HAP-1 (cell line): ENCODE measurements at regions not wholly inside any gene's neighbourhood (a gene's known extent, or its start where the extent isn't known, plus 50 kb on each side); places are given as distances from the start of the nearest gene placed in this dataset.

Experiments
- DNase-seq, 2 experiments: peaks; one replicate each; pipeline ENCODE4 v3.0.0-alpha.2; 2016 to 2020; ENCODE audit warnings: low spot score in 2 of 2
- H3K27me3 ChIP-seq: fragments of 250-450 bp; sonication (Bioruptor Pico); 2 replicates; pipeline ENCODE4 v1.5.1; 2020; ENCODE audit warnings: low read depth, mild to moderate bottlenecking, moderate library complexity
- H3K36me3 ChIP-seq: fragments of 250-450 bp; sonication (Bioruptor Pico); replicated peaks from 2 replicates; pipeline ENCODE4 v1.5.1; 2020; ENCODE audit warnings: mild to moderate bottlenecking
- H3K4me1 ChIP-seq: fragments of 250-450 bp; sonication (Bioruptor Pico); 2 replicates; pipeline ENCODE4 v1.5.1; 2020; ENCODE audit warnings: mild to moderate bottlenecking
- H3K4me3 ChIP-seq: fragments of 250-450 bp; sonication (Bioruptor Pico); 2 replicates; pipeline ENCODE4 v1.5.1; 2020; ENCODE audit warnings: mild to moderate bottlenecking, moderate library complexity
- H3K9me3 ChIP-seq: fragments of 250-450 bp; sonication (Bioruptor Pico); 2 replicates; pipeline ENCODE4 v1.5.1; 2020; ENCODE audit warnings: mild to moderate bottlenecking, moderate library complexity
- in situ Hi-C: fragments of 300-500 bp; cut with MboI; formaldehyde crosslinking; loops from 3 replicates; pipeline ENCODE4 v1.14.3; 2020; ENCODE audit warnings: low sequenced_read_pairs, inconsistent platforms, mixed read lengths

- H3K9me3 ChIP-seq = peaks cover 4% of the 10 kb centered on the region
- peak; percentile 72 to 93 for DNase-seq
- H3K4me1 ChIP-seq = peaks cover 43% of the 10 kb centered on the region
- peak overlapping the region; percentile 4; the same call in 1 of the 2 replicates for H3K4me3 ChIP-seq
- in situ Hi-C loops = no loop called here
- no peaks in the 10 kb centered on the region for H3K27me3 ChIP-seq
- no peaks in the 10 kb centered on the region for H3K36me3 ChIP-seq
Observed at GRCh38 chr10:120978589-120979252, 127.6 kb downstream of the WDR11 start.

- H3K27me3 ChIP-seq = no peaks in the 10 kb centered on the region
- H3K4me3 ChIP-seq = peak overlapping the region; percentile 4; the same call in 1 of the 2 replicates
- peaks cover 43% of the 10 kb centered on the region for H3K4me1 ChIP-seq
- in situ Hi-C loops = no loop called here
- H3K9me3 ChIP-seq = peaks cover 4% of the 10 kb centered on the region
- peak in 1 of 2 experiments; percentile 69 for DNase-seq
- H3K36me3 ChIP-seq = no peaks in the 10 kb centered on the region
Observed at GRCh38 chr10:120979435-120980278, 128.5 kb downstream of the WDR11 start.

DNA sequence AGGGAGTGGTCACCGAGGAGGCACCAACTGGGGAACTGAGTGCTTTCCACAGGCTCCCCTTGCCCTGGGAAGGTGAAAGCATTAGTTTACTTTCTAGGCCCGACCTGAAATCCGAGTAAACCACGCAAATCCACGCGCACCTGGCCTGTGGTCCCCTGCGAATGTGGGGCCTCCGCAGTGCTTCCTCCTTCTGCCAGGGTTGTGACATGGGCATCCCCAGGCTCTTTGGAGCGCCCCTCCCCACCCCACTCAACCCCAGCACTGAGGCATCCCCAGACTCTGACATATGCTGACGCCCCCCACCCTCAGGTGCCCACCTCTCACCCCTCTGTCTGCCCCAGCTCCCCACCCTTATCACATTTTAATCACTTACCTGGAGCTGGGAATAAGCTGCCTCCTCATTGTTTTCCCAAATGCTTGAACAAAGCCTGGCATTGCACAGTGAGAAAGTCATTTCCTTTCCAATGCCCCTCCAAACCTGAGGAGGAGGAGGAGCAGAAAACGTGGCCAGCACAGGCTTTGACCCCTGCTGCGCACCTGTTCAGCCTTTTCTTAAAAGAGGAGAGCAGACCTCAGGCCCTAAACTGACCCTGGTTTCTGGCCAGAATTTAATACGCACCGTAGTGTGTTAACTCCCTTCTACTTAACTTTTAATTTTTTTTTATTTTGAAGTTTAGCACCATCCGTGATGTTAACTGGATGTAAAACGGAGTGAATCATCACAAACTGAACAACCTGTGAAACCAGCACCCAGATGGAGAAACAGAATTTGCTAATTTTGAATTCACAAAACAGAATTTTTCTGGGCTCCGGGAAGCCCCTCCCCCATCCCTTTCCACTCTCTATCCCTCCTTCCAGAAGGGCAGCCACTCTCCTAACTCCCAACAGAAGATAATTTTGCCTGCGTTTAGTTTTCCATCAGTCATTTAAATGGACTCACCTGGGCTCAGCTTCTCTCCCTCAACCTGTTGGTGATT lies 129.4 kb downstream of the WDR11 start:
- Histone ChIP-seq H3K36me3 (no peaks in the 10 kb centered on the region), H3K9me3 (peaks cover 4% of the 10 kb centered on the region), H3K27me3 (no peaks in the 10 kb centered on the region), H3K4me3 (no peak overlapping the region), H3K4me1 (peaks cover 43% of the 10 kb centered on the region)
- DNase-seq = no peak
- in situ Hi-C loops = no loop called here

- no peaks in the 10 kb centered on the region for H3K36me3 ChIP-seq
- no peak overlapping the region for H3K4me3 ChIP-seq
- no peaks in the 10 kb centered on the region for H3K27me3 ChIP-seq
- H3K9me3 ChIP-seq = no peaks in the 10 kb centered on the region
- in situ Hi-C loops = no loop called here
- peaks cover 43% of the 10 kb centered on the region for H3K4me1 ChIP-seq
- peak; percentile 36 to 42 for DNase-seq
Observed at GRCh38 chr10:120981601-120982391, 130.6 kb downstream of the WDR11 start.

DNA sequence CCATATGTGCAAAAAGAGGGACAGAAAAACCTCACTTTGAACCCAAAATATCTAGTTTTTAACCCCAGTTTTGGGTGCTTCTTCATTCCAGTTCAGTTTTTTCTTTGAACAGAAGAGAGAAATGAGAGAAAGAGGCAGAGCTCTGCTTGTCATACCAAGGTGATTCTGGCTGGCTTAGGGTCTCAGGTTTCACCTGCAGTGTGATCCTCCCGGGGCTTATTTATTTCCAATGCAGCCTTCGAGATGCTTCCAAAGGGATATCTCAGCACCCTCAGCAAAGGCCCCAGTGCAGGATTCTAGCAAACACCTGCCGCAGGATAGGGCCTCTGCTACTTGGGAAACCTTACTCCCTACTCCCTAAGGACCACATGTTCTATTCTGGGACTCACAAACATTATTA lies 131.3 kb downstream of the WDR11 start:
- DNase-seq = no peak
- H3K4me3 ChIP-seq = no peak overlapping the region
- H3K36me3 ChIP-seq = no peaks in the 10 kb centered on the region
- H3K4me1 ChIP-seq = peaks cover 41% of the 10 kb centered on the region
- no peaks in the 10 kb centered on the region for H3K9me3 ChIP-seq
- no peaks in the 10 kb centered on the region for H3K27me3 ChIP-seq
- in situ Hi-C loops = no loop called here

DNA sequence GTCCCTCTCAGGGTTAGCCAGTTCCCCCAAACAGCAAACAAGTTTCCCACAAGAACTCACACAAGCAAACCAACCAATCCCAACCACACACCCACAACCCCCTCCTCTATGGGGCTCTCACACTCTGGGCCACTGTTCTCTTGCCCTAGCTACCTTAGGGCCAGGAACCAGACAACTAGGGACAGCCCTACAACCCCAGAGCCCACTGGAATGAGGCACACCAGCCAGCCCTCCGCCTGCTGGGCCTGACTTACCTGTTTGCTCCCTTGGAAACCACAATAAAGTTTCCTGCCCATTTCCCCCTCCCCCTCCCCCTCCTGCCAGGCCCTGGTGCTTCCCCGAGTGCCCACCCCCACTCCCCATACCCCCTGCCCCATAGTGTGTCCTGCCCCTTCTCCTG lies 132.6 kb downstream of the WDR11 start:
- Histone ChIP-seq H3K36me3 (no peaks in the 10 kb centered on the region), H3K27me3 (no peaks in the 10 kb centered on the region), H3K9me3 (no peaks in the 10 kb centered on the region), H3K4me1 (peaks cover 30% of the 10 kb centered on the region), H3K4me3 (no peak overlapping the region)
- DNase-seq = no peak
- in situ Hi-C loops = no loop called here

GRCh38 chr10:120984221-120984620 lies 133.1 kb downstream of the WDR11 start:
- H3K36me3 ChIP-seq = no peaks in the 10 kb centered on the region
- H3K4me1 ChIP-seq = peaks cover 25% of the 10 kb centered on the region
- no peak overlapping the region for H3K4me3 ChIP-seq
- no peaks in the 10 kb centered on the region for H3K27me3 ChIP-seq
- in situ Hi-C loops = no loop called here
- no peak for DNase-seq
- H3K9me3 ChIP-seq = peaks cover 2% of the 10 kb centered on the region

DNA sequence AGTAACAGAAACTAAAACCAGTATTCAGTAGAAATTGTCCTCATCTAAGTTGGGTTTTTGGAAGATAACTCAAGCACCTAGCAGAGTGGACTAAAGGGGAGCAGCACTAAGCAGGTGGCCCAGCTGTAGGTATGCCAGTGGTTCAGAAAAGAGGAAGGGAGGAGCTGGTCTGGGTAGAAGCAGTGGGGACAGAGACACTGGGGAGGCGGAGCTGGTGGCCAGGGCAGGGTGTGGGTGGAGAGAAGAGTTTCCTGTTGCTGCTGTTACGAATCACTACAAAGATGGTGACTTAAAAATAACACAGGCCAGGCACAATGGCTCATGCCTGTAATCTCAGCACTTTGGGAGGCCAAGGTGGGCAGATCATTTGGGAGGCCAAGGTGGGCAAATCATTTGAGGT lies 136.2 kb downstream of the WDR11 start:
- H3K4me1 ChIP-seq = no peaks in the 10 kb centered on the region
- in situ Hi-C loops = no loop called here
- DNase-seq = no peak
- H3K9me3 ChIP-seq = peaks cover 14% of the 10 kb centered on the region
- H3K27me3 ChIP-seq = no peaks in the 10 kb centered on the region
- H3K4me3 ChIP-seq = no peak overlapping the region
- no peaks in the 10 kb centered on the region for H3K36me3 ChIP-seq

GRCh38 chr10:120988751-120989150 lies 137.6 kb downstream of the WDR11 start:
- Histone ChIP-seq H3K4me3 (no peak overlapping the region), H3K27me3 (no peaks in the 10 kb centered on the region), H3K36me3 (no peaks in the 10 kb centered on the region), H3K9me3 (peaks cover 14% of the 10 kb centered on the region), H3K4me1 (0 out of 2 replicates have a peak, but pooled peaks cover 4% of the 10 kb centered on the region)
- no peak for DNase-seq
- in situ Hi-C loops = no loop called here

DNA sequence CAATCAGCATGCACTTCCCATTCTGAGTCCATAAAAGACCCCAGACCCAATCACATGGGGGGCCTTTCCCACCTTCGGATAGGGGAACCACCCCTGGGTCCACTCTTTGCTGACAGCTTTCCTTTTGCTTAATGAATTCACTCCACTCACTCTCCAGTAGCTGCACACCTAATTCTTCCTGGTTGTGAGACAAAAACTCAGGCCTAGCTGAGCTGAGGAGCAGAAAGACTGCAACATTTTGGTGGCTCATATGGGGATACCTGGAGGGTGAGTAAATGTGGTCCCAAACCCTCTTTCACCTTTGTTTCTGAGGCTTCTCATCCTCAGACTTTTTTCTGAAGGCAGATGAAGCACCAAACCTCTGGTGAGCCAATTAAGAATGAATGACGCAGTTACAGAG lies 138.1 kb downstream of the WDR11 start:
- in situ Hi-C loops = no loop called here
- Histone ChIP-seq H3K9me3 (peaks cover 14% of the 10 kb centered on the region), H3K27me3 (no peaks in the 10 kb centered on the region)

GRCh38 chr10:120989996-120990598 lies 138.9 kb downstream of the WDR11 start:
- Histone ChIP-seq H3K36me3 (no peaks in the 10 kb centered on the region), H3K27me3 (no peaks in the 10 kb centered on the region), H3K4me3 (no peak overlapping the region), H3K4me1 (0 out of 2 replicates have a peak, but pooled peaks cover 4% of the 10 kb centered on the region), H3K9me3 (peaks cover 14% of the 10 kb centered on the region)
- no peak for DNase-seq
- in situ Hi-C loops = no loop called here

More for the DNA sequence above, 138.1 kb downstream of the WDR11 start:
- H3K36me3 ChIP-seq = no peaks in the 10 kb centered on the region
- no peak overlapping the region for H3K4me3 ChIP-seq
- 0 out of 2 replicates have a peak, but pooled peaks cover 4% of the 10 kb centered on the region for H3K4me1 ChIP-seq
- no peak for DNase-seq

DNA sequence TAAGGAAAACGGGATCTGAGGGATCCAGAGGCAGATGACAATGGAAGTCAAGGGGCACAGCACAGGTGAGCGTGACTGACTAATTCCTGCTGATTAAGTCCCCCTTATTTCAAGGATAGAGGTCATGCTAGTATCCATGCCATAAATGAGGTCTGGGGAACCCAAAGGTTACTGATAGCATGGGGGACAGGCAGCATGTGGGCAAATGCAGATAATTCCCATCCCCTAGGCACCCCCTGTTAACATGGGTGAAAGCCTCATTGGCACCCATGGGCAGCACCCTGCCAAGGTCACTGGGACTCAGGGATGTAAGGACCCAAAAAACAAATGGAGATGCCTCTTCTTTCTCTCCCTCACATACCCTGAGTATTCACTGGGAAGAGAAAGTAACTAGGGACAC lies 139.7 kb downstream of the WDR11 start:
- no peaks in the 10 kb centered on the region for H3K27me3 ChIP-seq
- H3K9me3 ChIP-seq = peaks cover 14% of the 10 kb centered on the region
- in situ Hi-C loops = no loop called here
- H3K36me3 ChIP-seq = no peaks in the 10 kb centered on the region
- no peak overlapping the region for H3K4me3 ChIP-seq
- 0 out of 2 replicates have a peak, but pooled peaks cover 4% of the 10 kb centered on the region for H3K4me1 ChIP-seq
- no peak for DNase-seq
